ENCODE measurements at regions not wholly inside any gene's neighbourhood (a gene's known extent, or its start where the extent isn't known, plus 50 kb on each side); places are given as distances from the start of the nearest gene placed in this dataset.

GRCh38 chr2:42108852-42109251 lies 60.3 kb upstream of the EML4 start:
- H3K9me3 ChIP-seq (ENCODE audit: control insufficient read depth, low read length), result no peaks in the 10 kb centered on the region
- WGBS, 2 donors, result 98 to 99% methylated on average over 4 of the region's 4 CpGs
- no peaks in the 10 kb centered on the region for H3K27me3 ChIP-seq (ENCODE audit: control insufficient read depth in 1 of 2, insufficient read depth in 2 of 2, low read length in 1 of 2)
- intact Hi-C loops (cut with DNase I), result loop anchor here in 1 of 2 donors (10.0 kb wide), 1 partner anchor 56 kb away; the partner anchor contains the start of gene EML4
- H3K4me3 ChIP-seq (ENCODE audit: low read length in 2 of 2), result no peak overlapping the region
- no peaks in the 10 kb centered on the region for H3K4me1 ChIP-seq (ENCODE audit: control insufficient read depth in 1 of 2, insufficient read depth in 2 of 2, low read length in 2 of 2)
- DNase-seq (no peak), ATAC-seq (ENCODE audit: low FRiP score) (no peak)
- no peaks in the 10 kb centered on the region for H3K36me3 ChIP-seq (ENCODE audit: control insufficient read depth in 1 of 2, insufficient read depth in 2 of 2, low read length in 1 of 2)
- H3K27ac ChIP-seq (ENCODE audit: low read depth in 1 of 2, low read length in 2 of 2), result no peak overlapping the region

- H3K36me3 ChIP-seq (ENCODE audit: control insufficient read depth in 1 of 2, insufficient read depth in 2 of 2, low read length in 1 of 2), result no peaks in the 10 kb centered on the region
- no peaks in the 10 kb centered on the region for H3K9me3 ChIP-seq (ENCODE audit: control insufficient read depth, low read length)
- H3K4me3 ChIP-seq (ENCODE audit: low read length in 2 of 2), result no peak overlapping the region
- 80 to 82% methylated on average over 7 of the region's 7 CpGs for WGBS, 2 donors
- intact Hi-C loops (cut with DNase I), result loop anchor here in 1 of 2 donors (10.0 kb wide), 1 partner anchor 55 kb away; the partner anchor contains the start of gene EML4
- H3K4me1 ChIP-seq (ENCODE audit: control insufficient read depth in 1 of 2, insufficient read depth in 2 of 2, low read length in 2 of 2), result no peaks in the 10 kb centered on the region
- H3K27ac ChIP-seq (ENCODE audit: low read depth in 1 of 2, low read length in 2 of 2), result no peak overlapping the region
- ATAC-seq (ENCODE audit: low FRiP score) (no peak), DNase-seq (no peak)
- H3K27me3 ChIP-seq (ENCODE audit: control insufficient read depth in 1 of 2, insufficient read depth in 2 of 2, low read length in 1 of 2), result no peaks in the 10 kb centered on the region
Observed at GRCh38 chr2:42109959-42110640, 59.1 kb upstream of the EML4 start.

DNA sequence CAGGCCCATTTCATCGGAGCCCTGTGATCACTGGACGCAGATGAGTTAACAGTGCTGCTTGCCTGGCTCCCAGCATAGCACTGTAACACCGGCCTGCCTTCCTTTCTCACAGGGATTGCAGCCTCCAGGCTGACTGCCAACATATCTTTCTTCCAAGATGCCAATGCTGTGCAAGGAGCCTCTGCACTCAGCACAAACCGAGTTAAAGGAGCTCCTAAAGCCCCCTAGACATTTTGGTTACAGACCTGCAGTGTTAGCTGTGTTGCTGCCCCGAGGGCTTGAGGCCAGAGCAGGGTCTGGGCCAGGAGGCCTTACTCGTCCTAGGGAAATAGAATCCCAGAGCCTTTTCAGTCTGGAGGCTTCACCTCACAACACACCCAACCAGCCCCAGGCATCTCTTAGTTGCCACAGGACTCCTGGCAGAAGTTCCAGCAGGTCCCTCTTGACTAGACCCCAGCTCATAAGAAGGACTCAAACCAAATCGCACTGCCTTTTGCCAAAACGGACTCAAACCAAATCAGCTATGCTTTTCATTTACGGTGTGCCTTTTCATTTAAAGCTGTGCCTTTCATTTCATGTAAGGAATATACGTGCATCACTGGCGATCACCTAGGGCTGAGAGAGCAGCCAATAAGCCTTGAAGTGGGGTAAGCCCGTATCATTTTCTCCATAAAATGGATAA lies 58.4 kb upstream of the EML4 start:
- intact Hi-C loops (cut with DNase I), result no loop called here
- no peaks in the 10 kb centered on the region for H3K27me3 ChIP-seq (ENCODE audit: control insufficient read depth in 1 of 2, insufficient read depth in 2 of 2, low read length in 1 of 2)
- H3K4me1 ChIP-seq (ENCODE audit: control insufficient read depth in 1 of 2, insufficient read depth in 2 of 2, low read length in 2 of 2), result no peaks in the 10 kb centered on the region
- H3K36me3 ChIP-seq (ENCODE audit: control insufficient read depth in 1 of 2, insufficient read depth in 2 of 2, low read length in 1 of 2), result no peaks in the 10 kb centered on the region
- ATAC-seq (ENCODE audit: low FRiP score) (no peak), DNase-seq (no peak)
- no peak overlapping the region for H3K4me3 ChIP-seq (ENCODE audit: low read length in 2 of 2)
- WGBS, 2 donors, result 17% methylated on average over 12 of the region's 12 CpGs
- no peaks in the 10 kb centered on the region for H3K9me3 ChIP-seq (ENCODE audit: control insufficient read depth, low read length)
- no peak overlapping the region for H3K27ac ChIP-seq (ENCODE audit: low read depth in 1 of 2, low read length in 2 of 2)

DNA sequence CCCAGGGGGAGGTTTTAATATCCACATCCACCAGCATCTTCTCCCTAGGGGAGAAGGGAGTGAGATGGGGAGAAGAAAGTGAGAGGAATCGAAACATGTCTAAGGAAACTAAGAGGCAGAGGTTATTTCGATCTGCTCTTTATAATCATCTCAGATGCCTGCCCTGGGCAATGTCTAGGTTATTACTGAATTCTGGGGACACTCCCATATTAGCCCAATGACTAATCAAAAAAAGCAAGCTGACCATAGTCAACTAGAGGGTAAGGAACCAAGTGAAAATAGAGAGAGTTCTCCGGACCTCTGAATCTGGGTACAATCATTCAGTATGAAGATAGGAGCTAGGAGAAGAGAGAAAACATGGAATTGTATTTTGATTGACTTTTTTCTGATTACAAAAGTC lies 56.7 kb upstream of the EML4 start:
- Histone ChIP-seq H3K27me3 (ENCODE audit: control insufficient read depth in 1 of 2, insufficient read depth in 2 of 2, low read length in 1 of 2) (no peaks in the 10 kb centered on the region), H3K9me3 (ENCODE audit: control insufficient read depth, low read length) (no peaks in the 10 kb centered on the region), H3K27ac (ENCODE audit: low read depth in 1 of 2, low read length in 2 of 2) (no peak overlapping the region), H3K36me3 (ENCODE audit: control insufficient read depth in 1 of 2, insufficient read depth in 2 of 2, low read length in 1 of 2) (no peaks in the 10 kb centered on the region), H3K4me3 (ENCODE audit: low read length in 2 of 2) (no peak overlapping the region), H3K4me1 (ENCODE audit: control insufficient read depth in 1 of 2, insufficient read depth in 2 of 2, low read length in 2 of 2) (no peaks in the 10 kb centered on the region)
- ATAC-seq (ENCODE audit: low FRiP score) (no peak), DNase-seq (no peak)
- intact Hi-C loops (cut with DNase I), result no loop called here
- WGBS, 2 donors, result 93 to 95% methylated on average over 3 of the region's 3 CpGs

GRCh38 chr2:42113452-42113851 lies 55.7 kb upstream of the EML4 start:
- ATAC-seq (ENCODE audit: low FRiP score) (no peak), DNase-seq (no peak)
- Histone ChIP-seq H3K27ac (ENCODE audit: low read depth in 1 of 2, low read length in 2 of 2) (no peak overlapping the region), H3K27me3 (ENCODE audit: control insufficient read depth in 1 of 2, insufficient read depth in 2 of 2, low read length in 1 of 2) (no peaks in the 10 kb centered on the region), H3K4me3 (ENCODE audit: low read length in 2 of 2) (no peak overlapping the region), H3K4me1 (ENCODE audit: control insufficient read depth in 1 of 2, insufficient read depth in 2 of 2, low read length in 2 of 2) (peaks cover 0 to 4% of the 10 kb centered on the region in 2 donors), H3K9me3 (ENCODE audit: control insufficient read depth, low read length) (no peaks in the 10 kb centered on the region), H3K36me3 (ENCODE audit: control insufficient read depth in 1 of 2, insufficient read depth in 2 of 2, low read length in 1 of 2) (no peaks in the 10 kb centered on the region)
- WGBS, 2 donors, result 91 to 92% methylated on average over 6 of the region's 6 CpGs
- intact Hi-C loops (cut with DNase I), result no loop called here

DNA sequence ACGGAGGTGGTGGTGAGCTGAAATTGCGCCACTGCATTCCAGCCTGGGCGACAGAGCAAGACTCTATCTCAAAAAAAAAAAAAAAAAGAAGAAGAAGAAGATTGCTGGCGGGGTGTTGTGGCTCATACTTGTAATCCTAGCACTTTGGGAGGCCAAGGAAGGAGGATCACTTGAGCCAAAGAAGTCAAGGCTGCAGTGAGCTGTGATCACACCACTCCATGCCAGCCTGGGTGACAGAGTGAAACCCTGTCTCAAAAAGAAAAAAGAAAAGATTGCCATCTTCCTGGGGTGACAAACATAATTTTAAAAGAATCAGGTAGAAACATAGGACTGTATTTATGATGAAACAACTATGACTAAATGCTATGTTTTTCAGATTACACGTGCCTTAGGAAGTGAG lies 55.1 kb upstream of the EML4 start:
- DNase-seq, result no peak
- Histone ChIP-seq H3K4me1 (ENCODE audit: control insufficient read depth in 1 of 2, insufficient read depth in 2 of 2, low read length in 2 of 2) (peaks cover 0 to 4% of the 10 kb centered on the region in 2 donors), H3K27me3 (ENCODE audit: control insufficient read depth in 1 of 2, insufficient read depth in 2 of 2, low read length in 1 of 2) (no peaks in the 10 kb centered on the region), H3K27ac (ENCODE audit: low read depth in 1 of 2, low read length in 2 of 2) (no peak overlapping the region), H3K4me3 (ENCODE audit: low read length in 2 of 2) (no peak overlapping the region), H3K9me3 (ENCODE audit: control insufficient read depth, low read length) (no peaks in the 10 kb centered on the region), H3K36me3 (ENCODE audit: control insufficient read depth in 1 of 2, insufficient read depth in 2 of 2, low read length in 1 of 2) (no peaks in the 10 kb centered on the region)
- intact Hi-C loops (cut with DNase I), result no loop called here
- WGBS, 2 donors, result 95 to 96% methylated on average over 5 of the region's 5 CpGs
- ATAC-seq (ENCODE audit: low FRiP score), result no peak

GRCh38 chr2:42115588-42115987 lies 53.6 kb upstream of the EML4 start:
- intact Hi-C loops (cut with DNase I), result no loop called here
- ATAC-seq (ENCODE audit: low FRiP score), result no peak
- Histone ChIP-seq H3K4me1 (ENCODE audit: control insufficient read depth in 1 of 2, insufficient read depth in 2 of 2, low read length in 2 of 2) (peaks cover 0 to 4% of the 10 kb centered on the region in 2 donors), H3K36me3 (ENCODE audit: control insufficient read depth in 1 of 2, insufficient read depth in 2 of 2, low read length in 1 of 2) (no peaks in the 10 kb centered on the region), H3K9me3 (ENCODE audit: control insufficient read depth, low read length) (no peaks in the 10 kb centered on the region), H3K4me3 (ENCODE audit: low read length in 2 of 2) (no peak overlapping the region), H3K27ac (ENCODE audit: low read depth in 1 of 2, low read length in 2 of 2) (no peak overlapping the region), H3K27me3 (ENCODE audit: control insufficient read depth in 1 of 2, insufficient read depth in 2 of 2, low read length in 1 of 2) (no peaks in the 10 kb centered on the region)
- 98% methylated on average over 4 of the region's 4 CpGs for WGBS, 2 donors
- no peak for DNase-seq

DNA sequence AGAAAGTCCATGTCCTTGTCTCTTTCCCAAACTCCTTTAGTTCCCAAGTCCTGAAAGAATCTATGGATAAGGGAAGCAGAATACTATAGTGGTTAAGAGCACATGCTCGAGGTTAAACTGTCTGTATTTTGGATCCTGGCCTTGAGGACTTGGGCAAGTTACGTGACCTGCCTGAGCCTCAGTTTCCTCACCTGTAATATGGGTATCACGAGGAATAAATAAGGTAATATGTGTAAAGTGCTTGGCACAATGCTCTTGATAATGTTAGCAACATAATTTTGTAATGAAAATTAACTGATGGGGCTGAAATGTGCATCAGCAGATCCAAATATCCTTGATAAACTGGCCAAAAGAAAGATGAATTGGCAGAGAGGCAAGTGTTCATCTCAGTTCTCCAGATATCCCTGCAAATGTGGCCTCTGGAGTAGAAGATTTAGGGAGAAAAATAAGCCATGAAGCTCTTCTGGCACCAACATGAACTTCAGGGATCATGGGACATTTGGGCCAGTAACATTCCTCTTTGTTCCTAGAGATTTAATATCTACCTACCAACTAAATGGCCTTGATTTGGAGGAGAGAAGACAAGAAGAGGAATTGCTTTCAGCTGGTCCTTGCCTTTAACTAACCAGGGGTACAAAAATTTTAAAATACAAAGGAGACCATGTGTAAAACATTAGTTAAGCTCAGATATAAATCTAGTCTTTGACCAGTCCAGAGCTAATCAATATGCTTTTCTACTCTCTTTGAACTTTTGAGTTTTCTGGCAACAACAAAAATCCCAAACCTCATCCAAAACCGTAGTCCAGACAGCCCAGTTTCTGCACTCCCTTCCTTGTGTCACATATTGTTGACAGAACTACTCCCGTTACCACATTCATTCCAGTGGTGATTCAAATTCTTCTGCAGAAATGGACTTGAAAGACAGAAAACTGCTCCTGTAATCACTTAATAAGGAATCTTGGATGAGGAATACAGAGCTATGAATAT lies 52.7 kb upstream of the EML4 start:
- H3K9me3 ChIP-seq (ENCODE audit: control insufficient read depth, low read length), result no peaks in the 10 kb centered on the region
- H3K4me1 ChIP-seq (ENCODE audit: control insufficient read depth in 1 of 2, insufficient read depth in 2 of 2, low read length in 2 of 2), result peaks cover 0 to 4% of the 10 kb centered on the region in 2 donors
- DNase-seq (no peak), ATAC-seq (ENCODE audit: low FRiP score) (no peak)
- no peaks in the 10 kb centered on the region for H3K36me3 ChIP-seq (ENCODE audit: control insufficient read depth in 1 of 2, insufficient read depth in 2 of 2, low read length in 1 of 2)
- no peak overlapping the region for H3K27ac ChIP-seq (ENCODE audit: low read depth in 1 of 2, low read length in 2 of 2)
- 62% methylated on average over 5 of the region's 5 CpGs for whole genome bisulfite sequencing, 2 donors
- H3K27me3 ChIP-seq (ENCODE audit: control insufficient read depth in 1 of 2, insufficient read depth in 2 of 2, low read length in 1 of 2), result no peaks in the 10 kb centered on the region
- intact Hi-C loops (cut with DNase I), result no loop called here
- H3K4me3 ChIP-seq (ENCODE audit: low read length in 2 of 2), result no peak overlapping the region

Measured in aorta (tissue), 5 donors.